ENCODE measurements at regions not wholly inside any gene's neighbourhood (a gene's known extent, or its start where the extent isn't known, plus 50 kb on each side); places are given as distances from the start of the nearest gene placed in this dataset.

GRCh38 chr1:218636548-218636947, 291.4 kb downstream of the TGFB2 start:
- H3K79me1 ChIP-seq (ENCODE audit: low read depth, low read length) = no peaks in the 10 kb centered on the region
- H4K8ac ChIP-seq (ENCODE audit: extremely low read depth, insufficient read depth, low read length) = no peak overlapping the region
- H3K27me3 ChIP-seq (replicated peaks in 1 of 4; ENCODE audit: control insufficient read depth in 3 of 4, extremely low read depth in 1 of 4, insufficient read depth in 3 of 4, low read length in 3 of 4) = no peaks in the 10 kb centered on the region
- H2BK120ac ChIP-seq (replicated peaks; ENCODE audit: low read depth, low read length) = no peak overlapping the region
- no peak overlapping the region for H3K4me3 ChIP-seq (ENCODE audit: extremely low read depth in 1 of 4, insufficient read depth in 2 of 4, low read depth in 3 of 4, low read length in 4 of 4)
- H2AFZ ChIP-seq (ENCODE audit: low read length) = no peak overlapping the region
- FAIRE-seq = no peak
- POLR2A ChIA-PET (ENCODE audit: partially characterized antibody) = no interaction called here
- no peak overlapping the region for H2AK5ac ChIP-seq (ENCODE audit: low read depth, low read length)
- H2BK12ac ChIP-seq (ENCODE audit: low read depth, low read length) = no peak overlapping the region
- no peak overlapping the region for H2BK20ac ChIP-seq (ENCODE audit: low read length)
- no peaks in the 10 kb centered on the region for H3K36me3 ChIP-seq (ENCODE audit: control insufficient read depth in 2 of 4, insufficient read depth in 4 of 4, low read length in 3 of 4)
- H4K20me1 ChIP-seq (replicated peaks in 1 of 2; ENCODE audit: control insufficient read depth in 1 of 2, insufficient read depth in 2 of 2, low read length in 2 of 2) = no peaks in the 10 kb centered on the region
- H3K56ac ChIP-seq (replicated peaks; ENCODE audit: insufficient read length, low read depth, low read length) = no peak overlapping the region
- no peak overlapping the region for H4K91ac ChIP-seq (replicated peaks; ENCODE audit: insufficient read length, low read length)
- DNase-seq (ENCODE audit: low read depth in 1 of 2, low spot score in 2 of 2) = no peak
- peaks cover 0 to 5% (median 1%) of the 10 kb centered on the region in 4 experiments; a peak in 3 of 7 replicates for H3K4me1 ChIP-seq (replicated peaks in 1 of 4; ENCODE audit: control insufficient read depth in 3 of 4, insufficient read depth in 4 of 4, low read length in 3 of 4)
- 79% methylated on average over 1 of the region's 1 CpG; no CpG with 5 or more reads in 1 of the 2 experiments for WGBS, 2 experiments (ENCODE audit: extremely low coverage in 1 of 2, insufficient coverage in 1 of 2, insufficient read length in 1 of 2, insufficient replicate concordance in 2 of 2, low coverage in 1 of 2, low lambda C conversion rate in 2 of 2, missing lambda C conversion rate in 1 of 2)
- H2BK5ac ChIP-seq (ENCODE audit: low read depth, low read length) = no peak overlapping the region
- no peak overlapping the region for H3K4ac ChIP-seq (replicated peaks; ENCODE audit: insufficient read length, low read depth, low read length)
- H3K23me2 ChIP-seq (ENCODE audit: low read depth, low read length) = no peaks in the 10 kb centered on the region
- no peak overlapping the region for H3K4me2 ChIP-seq (ENCODE audit: insufficient read depth in 1 of 2, low read depth in 2 of 2, low read length in 2 of 2)
- H3K9ac ChIP-seq (replicated peaks in 1 of 4; ENCODE audit: extremely low read depth in 1 of 4, low read depth in 3 of 4, low read length in 3 of 4) = no peak overlapping the region
- no peak overlapping the region for H3K23ac ChIP-seq (ENCODE audit: insufficient read length)
- no peaks in the 10 kb centered on the region for H3K79me2 ChIP-seq (ENCODE audit: control insufficient read depth in 1 of 2, insufficient read depth in 2 of 2, low read length in 2 of 2)
- no peak for TF ChIP-seq POLR2A (IDR thresholded peaks at IDR 0.05; ENCODE audit: control extremely low read depth in 1 of 2, low read depth in 2 of 2, low read length in 2 of 2)
- H3K9me3 ChIP-seq (ENCODE audit: insufficient read depth in 2 of 2, low read depth in 1 of 2, low read length in 1 of 2) = no peaks in the 10 kb centered on the region
- CTCF ChIA-PET (ENCODE audit: partially characterized antibody) = no interaction called here
- H4K5ac ChIP-seq (ENCODE audit: insufficient read length, low read depth, low read length) = no peak overlapping the region
- no peak overlapping the region for H2BK15ac ChIP-seq (ENCODE audit: low read length)
- no peak overlapping the region for H3K14ac ChIP-seq (ENCODE audit: insufficient read length)
- no peak overlapping the region for H3K27ac ChIP-seq (ENCODE audit: low read depth, low read length)
- H3K18ac ChIP-seq (ENCODE audit: extremely low read depth, low read length) = no peak overlapping the region
